ENCODE measurements at regions not wholly inside any gene's neighbourhood (a gene's known extent, or its start where the extent isn't known, plus 50 kb on each side); places are given as distances from the start of the nearest gene placed in this dataset.

DNA sequence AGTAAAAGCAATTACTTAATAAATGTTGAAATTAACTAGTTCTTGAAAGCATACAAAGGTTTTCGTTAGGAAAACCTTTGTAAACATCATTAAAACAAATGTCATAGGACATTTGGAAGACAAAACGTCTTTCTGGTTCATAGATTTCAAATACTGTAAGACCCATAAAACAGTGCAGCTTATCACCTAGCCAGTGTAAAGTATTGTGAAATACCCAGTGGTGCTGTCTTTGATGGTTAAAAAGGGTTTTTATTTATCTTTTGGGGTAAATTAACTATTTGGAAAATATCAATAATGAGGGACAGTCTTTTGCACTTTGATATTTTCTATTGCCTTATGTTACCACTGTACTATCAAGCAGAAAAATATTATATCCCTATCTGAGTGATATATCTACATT lies 120.0 kb upstream of the FAM98A start:
- no peaks in the 10 kb centered on the region; the same call in 1 of the 2 replicates for H3K27me3 Mint-ChIP-seq (ENCODE audit: low read depth)
- H3K9me3 Mint-ChIP-seq = no peaks in the 10 kb centered on the region
- no peak overlapping the region for H3K27ac Mint-ChIP-seq
- ATAC-seq (no peak), DNase-seq (ENCODE audit: low spot score) (no peak)
- CTCF ChIA-PET = no interaction called here
- H3K4me1 Mint-ChIP-seq = no peaks in the 10 kb centered on the region
- POLR2A ChIA-PET = no interaction called here
- no peak overlapping the region for H3K4me3 Mint-ChIP-seq
- no peaks in the 10 kb centered on the region for H3K36me3 Mint-ChIP-seq
- TF ChIP-seq, protein P1, sequence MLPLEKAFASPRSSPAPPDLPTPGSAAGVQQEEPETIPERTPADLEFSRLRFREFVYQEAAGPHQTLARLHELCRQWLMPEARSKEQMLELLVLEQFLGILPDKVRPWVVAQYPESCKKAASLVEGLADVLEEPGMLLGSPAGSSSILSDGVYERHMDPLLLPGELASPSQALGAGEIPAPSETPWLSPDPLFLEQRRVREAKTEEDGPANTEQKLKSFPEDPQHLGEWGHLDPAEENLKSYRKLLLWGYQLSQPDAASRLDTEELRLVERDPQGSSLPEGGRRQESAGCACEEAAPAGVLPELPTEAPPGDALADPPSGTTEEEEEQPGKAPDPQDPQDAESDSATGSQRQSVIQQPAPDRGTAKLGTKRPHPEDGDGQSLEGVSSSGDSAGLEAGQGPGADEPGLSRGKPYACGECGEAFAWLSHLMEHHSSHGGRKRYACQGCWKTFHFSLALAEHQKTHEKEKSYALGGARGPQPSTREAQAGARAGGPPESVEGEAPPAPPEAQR (CRISPR knock-in tag; IDR thresholded peaks at IDR 0.05) = no peak
- no peak for TF ChIP-seq FOXP1 (CRISPR knock-in tag; IDR thresholded peaks at IDR 0.05; ENCODE audit: borderline replicate concordance)
- TF ChIP-seq, protein P2, sequence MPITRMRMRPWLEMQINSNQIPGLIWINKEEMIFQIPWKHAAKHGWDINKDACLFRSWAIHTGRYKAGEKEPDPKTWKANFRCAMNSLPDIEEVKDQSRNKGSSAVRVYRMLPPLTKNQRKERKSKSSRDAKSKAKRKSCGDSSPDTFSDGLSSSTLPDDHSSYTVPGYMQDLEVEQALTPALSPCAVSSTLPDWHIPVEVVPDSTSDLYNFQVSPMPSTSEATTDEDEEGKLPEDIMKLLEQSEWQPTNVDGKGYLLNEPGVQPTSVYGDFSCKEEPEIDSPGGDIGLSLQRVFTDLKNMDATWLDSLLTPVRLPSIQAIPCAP (CRISPR knock-in tag; IDR thresholded peaks at IDR 0.05) = no peak
- no peak for TF ChIP-seq TP53 (CRISPR knock-in tag; IDR thresholded peaks at IDR 0.05)
- TF ChIP-seq NR1H2 (CRISPR knock-in tag; IDR thresholded peaks at IDR 0.05) = no peak
- TF ChIP-seq, protein P3, sequence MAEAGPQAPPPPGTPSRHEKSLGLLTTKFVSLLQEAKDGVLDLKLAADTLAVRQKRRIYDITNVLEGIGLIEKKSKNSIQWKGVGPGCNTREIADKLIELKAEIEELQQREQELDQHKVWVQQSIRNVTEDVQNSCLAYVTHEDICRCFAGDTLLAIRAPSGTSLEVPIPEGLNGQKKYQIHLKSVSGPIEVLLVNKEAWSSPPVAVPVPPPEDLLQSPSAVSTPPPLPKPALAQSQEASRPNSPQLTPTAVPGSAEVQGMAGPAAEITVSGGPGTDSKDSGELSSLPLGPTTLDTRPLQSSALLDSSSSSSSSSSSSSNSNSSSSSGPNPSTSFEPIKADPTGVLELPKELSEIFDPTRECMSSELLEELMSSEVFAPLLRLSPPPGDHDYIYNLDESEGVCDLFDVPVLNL (CRISPR knock-in tag; IDR thresholded peaks at IDR 0.05; ENCODE audit: borderline replicate concordance, low read depth) = no peak
- TF ChIP-seq, protein P4, sequence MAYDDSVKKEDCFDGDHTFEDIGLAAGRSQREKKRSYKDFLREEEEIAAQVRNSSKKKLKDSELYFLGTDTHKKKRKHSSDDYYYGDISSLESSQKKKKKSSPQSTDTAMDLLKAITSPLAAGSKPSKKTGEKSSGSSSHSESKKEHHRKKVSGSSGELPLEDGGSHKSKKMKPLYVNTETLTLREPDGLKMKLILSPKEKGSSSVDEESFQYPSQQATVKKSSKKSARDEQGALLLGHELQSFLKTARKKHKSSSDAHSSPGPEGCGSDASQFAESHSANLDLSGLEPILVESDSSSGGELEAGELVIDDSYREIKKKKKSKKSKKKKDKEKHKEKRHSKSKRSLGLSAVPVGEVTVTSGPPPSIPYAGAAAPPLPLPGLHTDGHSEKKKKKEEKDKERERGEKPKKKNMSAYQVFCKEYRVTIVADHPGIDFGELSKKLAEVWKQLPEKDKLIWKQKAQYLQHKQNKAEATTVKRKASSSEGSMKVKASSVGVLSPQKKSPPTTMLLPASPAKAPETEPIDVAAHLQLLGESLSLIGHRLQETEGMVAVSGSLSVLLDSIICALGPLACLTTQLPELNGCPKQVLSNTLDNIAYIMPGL (CRISPR knock-in tag; IDR thresholded peaks at IDR 0.05) = no peak
- TF ChIP-seq JAZF1 (CRISPR knock-in tag; IDR thresholded peaks at IDR 0.05) = no peak
- TF ChIP-seq MXD4 (CRISPR knock-in tag; IDR thresholded peaks at IDR 0.05; ENCODE audit: borderline replicate concordance) = no peak
- TF ChIP-seq, protein P5, sequence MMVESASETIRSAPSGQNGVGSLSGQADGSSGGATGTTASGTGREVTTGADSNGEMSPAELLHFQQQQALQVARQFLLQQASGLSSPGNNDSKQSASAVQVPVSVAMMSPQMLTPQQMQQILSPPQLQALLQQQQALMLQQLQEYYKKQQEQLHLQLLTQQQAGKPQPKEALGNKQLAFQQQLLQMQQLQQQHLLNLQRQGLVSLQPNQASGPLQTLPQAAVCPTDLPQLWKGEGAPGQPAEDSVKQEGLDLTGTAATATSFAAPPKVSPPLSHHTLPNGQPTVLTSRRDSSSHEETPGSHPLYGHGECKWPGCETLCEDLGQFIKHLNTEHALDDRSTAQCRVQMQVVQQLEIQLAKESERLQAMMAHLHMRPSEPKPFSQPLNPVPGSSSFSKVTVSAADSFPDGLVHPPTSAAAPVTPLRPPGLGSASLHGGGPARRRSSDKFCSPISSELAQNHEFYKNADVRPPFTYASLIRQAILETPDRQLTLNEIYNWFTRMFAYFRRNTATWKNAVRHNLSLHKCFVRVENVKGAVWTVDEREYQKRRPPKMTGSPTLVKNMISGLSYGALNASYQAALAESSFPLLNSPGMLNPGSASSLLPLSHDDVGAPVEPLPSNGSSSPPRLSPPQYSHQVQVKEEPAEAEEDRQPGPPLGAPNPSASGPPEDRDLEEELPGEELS (CRISPR knock-in tag; IDR thresholded peaks at IDR 0.05) = no peak
- TF ChIP-seq, protein P6, sequence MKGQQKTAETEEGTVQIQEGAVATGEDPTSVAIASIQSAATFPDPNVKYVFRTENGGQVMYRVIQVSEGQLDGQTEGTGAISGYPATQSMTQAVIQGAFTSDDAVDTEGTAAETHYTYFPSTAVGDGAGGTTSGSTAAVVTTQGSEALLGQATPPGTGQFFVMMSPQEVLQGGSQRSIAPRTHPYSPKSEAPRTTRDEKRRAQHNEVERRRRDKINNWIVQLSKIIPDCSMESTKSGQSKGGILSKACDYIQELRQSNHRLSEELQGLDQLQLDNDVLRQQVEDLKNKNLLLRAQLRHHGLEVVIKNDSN (CRISPR knock-in tag; IDR thresholded peaks at IDR 0.05) = no peak
- TF ChIP-seq, protein P7, sequence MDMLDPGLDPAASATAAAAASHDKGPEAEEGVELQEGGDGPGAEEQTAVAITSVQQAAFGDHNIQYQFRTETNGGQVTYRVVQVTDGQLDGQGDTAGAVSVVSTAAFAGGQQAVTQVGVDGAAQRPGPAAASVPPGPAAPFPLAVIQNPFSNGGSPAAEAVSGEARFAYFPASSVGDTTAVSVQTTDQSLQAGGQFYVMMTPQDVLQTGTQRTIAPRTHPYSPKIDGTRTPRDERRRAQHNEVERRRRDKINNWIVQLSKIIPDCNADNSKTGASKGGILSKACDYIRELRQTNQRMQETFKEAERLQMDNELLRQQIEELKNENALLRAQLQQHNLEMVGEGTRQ (CRISPR knock-in tag; IDR thresholded peaks at IDR 0.05) = no peak
- no peak for TF ChIP-seq ELF4 (CRISPR knock-in tag; IDR thresholded peaks at IDR 0.05; ENCODE audit: low read depth)
- TF ChIP-seq, protein P8, sequence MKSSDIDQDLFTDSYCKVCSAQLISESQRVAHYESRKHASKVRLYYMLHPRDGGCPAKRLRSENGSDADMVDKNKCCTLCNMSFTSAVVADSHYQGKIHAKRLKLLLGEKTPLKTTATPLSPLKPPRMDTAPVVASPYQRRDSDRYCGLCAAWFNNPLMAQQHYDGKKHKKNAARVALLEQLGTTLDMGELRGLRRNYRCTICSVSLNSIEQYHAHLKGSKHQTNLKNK (CRISPR knock-in tag; IDR thresholded peaks at IDR 0.05) = no peak
- no peak for TF ChIP-seq ZNF232 (CRISPR knock-in tag; IDR thresholded peaks at IDR 0.05)
- no peak for TF ChIP-seq PRRX2 (CRISPR knock-in tag; IDR thresholded peaks at IDR 0.05)
- no peak for TF ChIP-seq CREB1 (CRISPR knock-in tag; IDR thresholded peaks at IDR 0.05)

All from WTC11 (cell line).